ENCODE measurements at regions not wholly inside any gene's neighbourhood (a gene's known extent, or its start where the extent isn't known, plus 50 kb on each side); places are given as distances from the start of the nearest gene placed in this dataset.
A peak's percentile ranks its signal among the peaks of the same experiment; 100 is the strongest.

DNA sequence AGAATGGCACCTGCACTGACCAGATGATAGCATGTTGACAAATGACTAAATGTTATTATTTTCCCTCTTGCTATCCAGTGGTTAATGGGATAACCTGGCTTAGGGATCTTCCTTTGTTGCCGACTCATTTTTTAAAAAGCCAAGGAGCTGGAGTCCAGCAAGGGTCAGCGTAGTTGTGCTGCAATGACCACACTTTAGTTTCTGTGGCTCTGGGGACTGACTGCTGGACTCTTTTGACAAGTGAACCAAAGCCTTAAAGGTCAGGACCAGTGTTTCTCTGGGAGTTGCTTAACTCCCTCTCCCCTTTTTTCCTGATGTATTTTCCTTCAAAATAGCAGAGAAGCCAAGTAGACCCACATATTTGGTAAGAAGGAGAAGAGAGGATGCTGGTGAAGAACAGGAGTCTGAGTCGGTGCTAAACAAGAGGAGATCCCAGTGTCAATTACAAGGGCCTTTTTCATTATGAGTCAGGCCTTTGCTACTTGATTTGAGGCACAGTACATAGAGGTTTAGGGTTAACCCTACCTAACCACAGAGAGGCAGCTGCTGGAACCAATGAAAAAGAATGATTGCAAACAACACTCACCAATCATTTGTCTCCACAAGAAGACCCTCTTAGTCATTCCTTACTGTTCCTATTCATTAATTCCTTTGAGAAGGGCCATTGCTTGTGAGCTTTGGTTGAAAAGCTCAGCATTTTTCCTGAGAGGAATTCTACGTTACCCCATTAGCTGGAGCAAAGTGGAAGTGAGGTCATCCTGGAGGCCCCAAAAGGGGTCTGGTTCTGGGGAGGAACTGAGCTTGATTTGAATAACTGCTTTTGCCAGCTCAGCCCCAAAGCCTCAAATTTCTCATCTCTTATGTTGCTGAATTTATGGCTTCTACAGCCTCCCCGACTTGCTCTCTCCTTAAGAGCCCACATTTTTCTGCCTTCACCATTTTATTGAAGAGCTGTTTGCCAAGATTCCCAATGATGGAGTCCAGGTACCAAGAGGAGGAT, 137.6 kb upstream of the HNMT start:
- DNase-seq = no peak

DNA sequence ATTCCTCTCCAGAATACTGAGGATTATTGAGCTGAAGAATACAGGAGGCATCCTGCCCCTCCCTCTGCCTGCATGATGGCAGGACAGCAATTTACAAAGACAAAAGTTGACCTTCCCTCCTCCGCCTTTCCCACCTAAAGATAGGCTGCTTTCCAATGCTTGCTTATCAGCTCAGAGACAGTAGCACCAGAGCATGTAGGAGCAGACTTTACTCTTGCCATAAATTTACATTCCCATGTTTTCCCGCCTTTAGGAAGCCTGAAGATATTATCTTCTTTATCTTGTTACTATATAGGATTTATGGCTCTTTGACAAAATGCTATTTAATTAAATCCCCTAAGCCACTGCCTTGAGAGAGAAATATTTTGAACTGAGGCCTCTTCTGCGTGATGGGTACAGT, 135.6 kb upstream of the HNMT start:
- DNase-seq = no peak

DNA sequence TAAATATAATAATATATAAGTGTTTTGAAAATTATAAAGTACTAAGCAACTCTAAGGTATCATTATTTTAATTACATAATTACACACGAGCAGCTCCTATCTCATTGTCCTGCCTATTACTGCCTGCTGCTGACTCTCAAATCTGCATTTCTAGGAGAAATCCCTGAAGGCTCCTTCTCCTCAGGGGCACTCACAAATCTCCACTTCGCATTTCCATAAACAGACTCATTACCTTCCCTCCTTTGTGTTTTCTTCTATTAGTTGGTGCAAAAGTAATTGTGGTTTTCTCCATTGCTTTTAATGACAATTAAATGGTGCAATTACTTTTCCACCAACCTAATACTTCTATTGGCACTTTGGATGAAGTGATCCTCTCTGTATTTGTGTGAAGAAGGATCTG, 135.0 kb upstream of the HNMT start:
- DNase-seq = no peak

DNA sequence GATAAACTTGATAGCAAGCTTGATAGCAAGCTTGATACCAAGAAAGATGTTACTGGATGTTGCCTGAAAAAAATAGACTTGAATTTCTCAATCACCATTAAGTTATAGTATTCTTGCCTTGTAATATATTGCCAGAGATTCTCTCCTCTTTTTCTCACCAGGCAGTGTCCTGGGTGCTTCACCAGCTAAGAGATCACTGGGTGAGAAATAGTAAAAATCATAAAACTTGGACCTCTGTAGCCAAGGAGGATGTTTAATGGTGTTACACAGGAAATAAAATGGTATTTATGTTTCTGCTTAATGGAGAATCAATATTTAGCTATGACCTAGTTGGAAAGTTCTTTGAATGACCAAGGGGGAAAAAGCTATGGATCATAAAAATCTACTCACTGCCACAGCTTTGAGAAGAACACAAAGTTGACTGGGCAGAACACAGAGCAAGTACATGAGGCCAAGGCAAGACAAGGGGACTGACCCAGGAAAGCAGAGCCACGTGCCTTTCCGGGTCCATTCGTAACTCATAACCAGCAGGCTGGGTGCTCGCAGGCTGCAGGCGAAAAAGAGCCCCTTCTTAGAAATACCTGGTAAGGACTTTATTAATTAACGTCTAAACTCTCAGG, 129.4 kb upstream of the HNMT start:
- no peak for DNase-seq

DNA sequence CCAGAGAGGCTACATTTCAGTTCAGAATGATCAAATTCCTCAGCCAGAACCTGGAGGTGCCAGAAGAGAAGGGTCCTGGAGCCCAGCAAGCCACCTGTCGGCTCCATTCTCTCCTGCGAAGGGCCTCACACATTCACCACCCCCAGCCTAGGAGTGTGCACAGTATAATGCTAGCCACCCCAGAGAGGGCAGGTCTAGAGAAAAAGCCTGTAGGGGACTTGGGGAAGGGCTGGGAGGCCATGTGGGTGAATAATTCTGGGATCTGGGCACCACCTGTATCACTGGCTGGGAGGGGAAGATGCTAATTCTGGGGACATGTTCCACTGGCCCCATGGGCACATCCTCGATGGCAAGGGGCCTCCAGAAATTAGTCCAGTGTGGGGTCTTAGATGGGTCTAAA, 127.6 kb upstream of the HNMT start:
- DNase-seq = no peak

DNA sequence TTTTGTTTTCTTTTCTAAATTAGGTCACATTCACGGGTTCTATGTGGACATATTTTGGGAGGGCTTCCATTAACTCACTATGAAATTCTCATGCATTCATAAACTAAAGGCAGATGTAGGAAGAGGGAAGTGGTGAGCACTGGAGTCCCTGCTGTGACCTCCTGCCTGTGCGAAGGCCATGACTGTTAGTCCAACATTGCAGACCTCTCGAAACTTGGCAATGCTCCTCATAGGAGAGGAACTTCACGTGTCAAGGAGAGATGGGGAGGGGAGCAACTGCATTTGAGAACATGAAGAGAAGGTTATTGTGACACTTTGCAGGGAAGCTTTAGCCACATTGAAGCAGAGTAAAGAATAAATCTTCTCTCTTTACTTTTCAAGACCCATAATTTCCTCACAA, 126.4 kb upstream of the HNMT start:
- no peak for DNase-seq

DNA sequence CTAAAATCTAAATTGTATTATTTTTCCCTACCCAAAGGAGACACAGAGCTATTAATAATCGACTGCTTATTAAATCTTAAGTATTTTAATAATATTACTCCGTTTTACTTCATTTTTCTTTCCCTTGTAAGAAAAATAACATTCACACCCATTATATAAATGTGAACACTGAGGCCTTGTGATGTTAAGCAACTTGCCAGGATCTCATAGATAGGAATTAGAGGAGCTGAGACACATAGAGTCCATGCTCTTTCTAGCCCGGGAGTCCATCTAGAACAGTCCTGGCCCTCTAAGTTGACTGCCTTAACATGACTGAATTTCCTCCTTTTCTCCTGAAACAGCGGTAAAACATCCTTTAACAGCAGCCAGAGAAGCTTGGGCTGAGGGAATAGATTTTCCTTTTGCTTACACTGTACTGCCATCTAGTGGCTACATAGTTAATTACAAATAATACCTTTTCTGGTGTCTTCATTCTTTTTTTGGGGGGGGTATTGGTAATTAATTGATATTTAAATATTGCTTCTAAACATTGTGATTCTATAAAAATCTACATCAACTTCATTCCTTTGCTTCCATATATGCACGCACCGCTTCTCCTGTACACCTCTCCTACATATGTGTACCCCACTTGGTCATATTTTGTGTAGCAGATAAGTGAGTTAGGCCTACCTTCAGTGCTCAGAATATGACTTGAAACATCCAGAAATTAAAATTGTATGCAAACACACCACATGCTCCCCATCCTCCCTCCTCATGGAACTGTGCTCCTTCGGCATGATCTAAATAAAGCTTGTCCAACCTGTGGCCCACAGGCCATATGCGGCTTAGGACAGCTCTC, 125.8 kb upstream of the HNMT start:
- DNase-seq = peak; percentile 83 to 92

DNA sequence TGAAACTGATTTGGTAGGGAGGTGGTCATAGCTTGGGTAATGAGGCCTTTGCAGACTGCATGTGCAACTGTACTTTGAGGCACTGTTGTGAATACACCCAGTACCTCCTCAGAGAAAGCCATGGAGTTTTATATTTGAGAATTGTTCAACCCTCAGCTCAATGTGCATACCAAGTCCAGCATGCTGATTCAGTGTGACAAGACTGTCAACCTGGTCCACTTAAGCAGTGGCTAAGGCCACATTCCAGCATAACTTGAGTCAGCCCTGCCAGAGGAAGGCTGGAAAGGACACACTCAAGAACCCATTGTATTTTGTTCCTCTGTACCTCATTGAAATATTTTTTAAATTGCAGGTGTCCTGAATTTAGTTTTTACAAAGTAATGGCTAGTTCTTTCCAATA, 121.8 kb upstream of the HNMT start:
- no peak for DNase-seq

DNA sequence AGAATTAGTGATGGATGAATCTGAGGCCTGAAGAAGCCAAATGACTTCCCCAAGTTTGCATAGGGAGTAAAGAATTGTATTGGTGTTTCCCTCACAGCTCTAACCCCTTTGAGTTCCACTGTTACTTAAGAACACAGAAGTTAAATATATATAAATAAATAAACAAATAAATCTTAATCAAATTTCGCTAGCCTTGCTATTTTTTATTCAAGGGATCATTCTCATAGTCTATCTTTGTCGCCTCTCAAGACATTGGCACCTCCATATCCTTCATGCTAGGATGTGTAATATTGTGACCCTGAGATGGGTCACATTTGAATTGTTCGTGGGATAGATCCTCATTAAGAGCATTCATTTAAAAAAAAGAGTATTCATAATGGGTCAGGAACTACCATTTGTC, 121.3 kb upstream of the HNMT start:
- DNase-seq = no peak

DNA sequence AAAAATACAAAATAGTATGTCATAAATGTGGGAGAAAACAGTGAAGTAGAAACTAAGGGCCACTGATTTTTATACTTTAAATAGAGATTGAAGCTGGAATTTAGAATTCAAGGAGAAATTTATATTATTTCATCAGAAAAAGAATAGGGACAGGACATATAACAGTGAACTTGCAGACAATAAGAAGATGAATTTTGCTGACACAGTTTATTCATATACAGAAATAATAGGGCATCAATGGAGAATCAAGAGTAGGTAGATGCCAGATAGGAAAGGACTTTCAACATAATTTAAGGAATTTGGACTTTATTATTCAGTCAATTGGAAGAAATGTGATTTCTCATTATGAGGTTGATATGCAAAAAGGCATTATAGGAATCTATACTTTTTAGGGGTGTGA, 118.9 kb upstream of the HNMT start:
- no peak for DNase-seq

DNA sequence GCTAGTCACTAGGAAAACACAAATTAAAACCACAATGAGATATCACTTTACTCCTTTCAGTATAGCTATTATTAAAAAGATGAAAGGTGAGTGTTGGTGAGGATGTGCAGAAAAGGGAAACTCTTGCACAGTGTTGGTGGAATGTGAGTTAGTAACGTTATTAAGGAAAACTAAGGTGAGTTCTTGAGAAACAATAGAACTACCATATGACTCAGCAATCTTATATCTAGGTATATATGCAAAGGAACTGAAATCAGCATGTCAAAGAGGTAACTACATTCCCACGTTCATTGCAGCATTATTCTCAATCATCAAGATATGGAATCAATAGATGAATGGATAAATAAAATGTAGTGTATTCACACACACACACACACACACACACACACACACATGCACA, 117.3 kb upstream of the HNMT start:
- DNase-seq = no peak

DNA sequence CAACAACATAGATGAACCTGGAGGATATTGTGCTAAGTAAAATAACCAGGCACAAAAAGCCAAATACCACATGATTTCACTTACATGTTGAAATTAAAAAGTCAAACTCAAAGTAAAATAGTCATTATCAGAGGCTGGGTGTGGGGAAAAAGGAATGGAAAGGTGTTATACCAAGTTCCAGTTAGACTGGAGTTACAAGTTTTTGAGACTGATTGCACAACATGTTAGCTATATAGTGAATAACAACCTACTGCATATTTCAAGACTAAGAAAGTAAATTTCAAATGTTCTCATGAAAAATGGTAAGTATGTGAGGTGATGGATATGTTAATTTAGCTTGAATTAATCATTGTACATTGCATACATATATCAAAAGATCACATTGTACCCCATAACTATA, 116.8 kb upstream of the HNMT start:
- DNase-seq = no peak

DNA sequence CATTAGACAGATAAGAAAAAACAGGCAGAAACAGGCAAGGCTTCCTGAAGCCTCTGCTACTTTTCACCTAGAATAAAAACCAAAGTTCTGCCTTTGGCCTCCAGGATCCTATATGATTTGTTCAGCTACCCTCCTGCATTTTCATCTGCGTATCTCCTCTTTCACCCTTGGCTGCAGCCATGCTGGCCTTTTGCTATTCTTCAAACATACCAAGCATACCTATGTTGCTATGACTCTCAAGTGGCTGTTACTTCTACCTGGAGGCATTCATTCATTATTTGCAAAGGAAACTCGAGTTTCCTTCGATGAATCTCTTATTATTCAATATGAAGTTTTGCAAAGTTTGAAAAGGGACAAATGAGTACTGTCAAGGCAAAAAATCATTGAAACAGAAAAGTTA, 106.4 kb upstream of the HNMT start:
- no peak for DNase-seq

DNA sequence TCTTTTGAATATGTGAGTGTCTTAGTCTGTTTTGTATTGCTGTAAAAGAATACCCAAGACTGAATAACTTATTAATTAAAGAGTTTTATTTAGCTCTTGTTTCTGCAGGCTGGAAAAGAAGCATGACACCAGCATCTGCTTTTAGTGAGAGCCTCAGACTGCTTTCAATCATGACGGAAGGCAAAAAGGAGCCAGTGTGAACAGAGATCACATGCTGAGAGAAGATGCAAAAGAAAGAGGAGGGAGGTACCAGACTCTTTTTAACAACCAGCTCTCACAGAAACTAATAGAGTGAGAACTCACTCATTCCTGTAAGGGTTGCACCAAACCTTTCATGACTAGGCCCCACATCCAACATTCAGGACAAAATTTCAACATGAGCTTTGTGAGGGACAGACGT, 101.6 kb upstream of the HNMT start:
- DNase-seq = no peak

DNA sequence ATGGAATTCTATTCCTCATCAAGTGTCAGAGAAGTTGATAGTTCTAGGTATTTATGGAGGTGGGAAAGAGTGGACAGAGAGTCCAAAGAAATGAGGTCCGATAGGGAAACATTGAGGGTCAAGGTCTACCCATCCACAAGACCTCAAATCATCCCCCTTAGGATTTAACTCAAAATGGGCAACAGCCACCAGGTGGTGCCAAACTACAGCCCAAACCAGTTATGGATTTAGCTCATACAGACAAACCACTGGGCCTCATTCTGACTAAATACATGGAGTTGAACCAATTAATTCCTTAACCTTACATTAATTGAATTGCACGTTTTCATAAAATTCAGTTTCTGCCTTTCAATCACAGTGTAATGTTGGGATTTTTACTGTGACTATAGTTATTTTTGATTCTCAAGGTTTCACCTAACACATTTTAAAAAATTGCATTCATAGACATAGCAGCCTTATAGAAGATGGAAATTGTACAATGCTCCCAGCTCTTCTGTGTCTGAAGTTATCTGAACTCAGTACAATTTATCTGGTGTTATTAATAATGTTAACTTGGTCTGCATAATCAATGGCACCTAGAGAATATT, 98.2 kb upstream of the HNMT start:
- peak; percentile 61 to 69 for DNase-seq

DNA sequence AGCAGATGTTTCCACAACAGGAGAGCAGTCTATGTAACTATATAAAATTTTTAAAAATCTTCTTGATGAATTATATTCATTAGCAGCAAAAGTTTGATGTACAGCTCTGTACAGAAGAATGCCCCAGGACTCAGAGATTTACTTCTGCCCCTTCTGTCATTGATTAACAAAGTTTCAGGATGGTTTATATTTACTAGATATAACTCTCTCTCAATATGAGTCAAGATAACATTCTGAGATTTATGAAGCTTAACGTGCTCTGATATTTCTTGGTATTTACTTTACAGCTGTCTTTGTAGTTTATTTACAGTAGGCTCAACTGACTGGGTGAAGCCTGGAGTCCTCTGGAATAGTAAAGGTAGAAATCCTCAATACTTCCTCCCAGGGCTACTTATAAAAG, 93.6 kb upstream of the HNMT start:
- DNase-seq = no peak

DNA sequence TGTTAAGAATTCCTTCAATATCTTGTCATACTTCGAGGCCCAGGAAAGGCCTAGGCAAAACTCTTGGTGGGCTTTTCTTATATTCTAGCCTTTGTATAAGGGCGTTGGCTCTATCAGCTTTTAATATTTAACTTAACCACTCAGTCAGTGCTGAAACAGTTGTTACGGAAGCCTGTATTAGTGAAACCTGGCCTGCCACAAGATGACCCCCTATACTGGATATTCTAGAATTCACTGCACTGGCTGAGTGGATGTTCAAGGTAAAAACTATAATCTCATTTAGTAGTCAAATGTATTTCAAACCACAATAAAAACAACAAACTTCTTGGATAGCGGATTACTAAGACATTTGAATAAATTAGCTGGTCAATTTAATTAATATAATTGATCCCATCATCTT, 91.7 kb upstream of the HNMT start:
- DNase-seq = no peak

DNA sequence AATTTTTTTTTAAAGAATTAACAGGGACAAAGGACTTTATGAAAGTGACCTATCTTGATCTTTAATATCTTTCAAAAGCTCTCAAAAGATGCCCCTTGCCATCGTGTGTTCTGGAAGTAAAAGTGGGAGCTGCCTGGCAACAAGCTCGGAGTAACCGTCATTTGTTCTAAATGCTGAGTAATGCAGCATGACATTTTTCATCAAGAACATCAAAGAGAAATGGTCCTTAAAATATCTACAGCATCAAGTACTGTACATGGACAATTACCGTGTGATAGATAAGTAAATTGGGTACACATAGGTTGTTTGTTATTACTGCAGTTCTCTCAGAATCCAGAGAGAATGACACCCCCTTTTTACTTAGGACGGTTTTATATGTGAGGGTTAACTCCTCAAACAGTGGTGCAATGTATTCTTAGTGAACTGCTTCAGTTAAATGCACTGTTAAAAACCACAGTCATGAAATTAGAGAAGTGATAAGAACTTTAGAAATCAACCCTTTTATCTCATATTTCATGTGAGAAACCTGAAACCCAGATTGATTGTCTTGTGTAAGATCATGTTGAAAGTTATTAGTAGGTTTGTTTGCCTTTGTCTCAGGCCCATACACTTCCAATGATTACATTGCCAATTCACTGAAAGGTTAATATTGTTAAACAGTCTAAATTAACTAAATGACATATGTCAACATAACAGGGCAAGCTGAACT, 90.6 kb upstream of the HNMT start:
- DNase-seq = peak; percentile 45 to 66

DNA sequence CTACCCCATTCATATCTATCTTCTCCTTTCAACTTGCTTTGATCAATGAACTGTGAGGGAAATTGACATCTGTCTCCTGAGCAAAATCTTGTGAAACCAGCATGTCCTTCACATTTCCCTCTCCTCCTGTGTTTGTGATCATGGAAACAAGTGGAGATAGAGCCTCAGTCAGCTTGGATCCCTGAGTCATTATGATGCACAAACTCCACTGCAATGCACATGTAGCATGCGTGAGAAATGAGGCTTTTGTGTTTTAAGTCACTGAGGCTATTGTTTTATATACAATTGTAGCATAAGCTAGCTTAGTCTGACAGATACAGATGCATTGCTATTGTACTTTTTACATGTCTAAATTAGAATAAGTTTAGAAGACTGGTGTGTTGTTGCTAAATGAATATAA, 85.2 kb upstream of the HNMT start:
- no peak for DNase-seq

DNA sequence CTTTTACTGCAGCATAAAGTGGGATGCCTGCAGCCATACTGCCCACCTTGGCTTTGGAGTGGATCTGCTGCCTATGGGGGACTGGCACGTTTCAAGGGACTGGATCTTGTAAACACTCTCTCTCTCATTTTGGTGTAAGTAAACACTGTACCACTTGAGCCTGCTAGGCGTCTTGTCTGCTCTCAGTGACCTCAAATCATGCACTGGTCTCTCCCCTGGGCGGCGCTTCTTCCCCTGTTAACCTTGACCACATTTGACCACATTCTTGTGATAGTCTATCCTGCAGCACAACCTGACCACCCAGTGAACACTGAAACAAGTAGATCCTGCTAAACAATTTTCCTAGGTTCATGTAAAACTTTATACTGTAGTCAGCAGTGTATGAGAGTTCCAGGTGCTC, 82.6 kb upstream of the HNMT start:
- no peak for DNase-seq

DNA sequence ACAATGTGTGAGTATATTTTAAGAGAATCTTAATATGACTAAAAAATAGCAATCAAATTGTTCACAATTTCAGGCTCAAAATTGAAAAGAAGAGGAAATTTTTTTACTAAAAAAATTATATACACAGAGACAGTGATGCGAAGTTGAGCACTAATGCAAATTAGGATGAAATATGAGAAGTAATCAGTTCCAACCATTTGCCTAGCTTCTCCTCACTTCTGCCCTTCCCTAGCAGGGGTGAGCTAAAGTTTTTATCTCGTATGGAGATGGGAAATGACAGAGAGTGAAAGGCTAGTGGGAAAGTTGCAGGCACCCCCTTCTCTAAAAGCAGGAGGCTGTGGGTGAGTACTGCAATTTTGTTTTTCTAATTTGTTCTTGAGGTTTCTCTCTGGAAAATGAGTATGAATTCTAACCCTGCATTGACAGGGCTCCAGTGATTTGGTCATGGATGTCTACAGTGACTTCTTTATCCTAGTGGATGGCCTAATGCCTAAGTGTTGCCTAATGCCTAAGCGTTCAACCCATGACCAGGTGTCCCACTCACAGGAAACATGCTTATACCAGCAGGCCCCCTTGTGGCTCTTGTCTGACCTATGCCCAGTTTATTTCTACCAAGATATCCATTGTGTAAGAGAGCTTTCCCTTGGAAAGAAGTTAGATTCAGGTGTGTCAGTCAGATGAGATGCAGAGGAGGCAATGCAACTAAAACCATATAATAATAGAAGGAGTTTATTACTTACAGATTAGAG, 78.0 kb upstream of the HNMT start:
- peak; percentile 5 to 7 for DNase-seq

DNA sequence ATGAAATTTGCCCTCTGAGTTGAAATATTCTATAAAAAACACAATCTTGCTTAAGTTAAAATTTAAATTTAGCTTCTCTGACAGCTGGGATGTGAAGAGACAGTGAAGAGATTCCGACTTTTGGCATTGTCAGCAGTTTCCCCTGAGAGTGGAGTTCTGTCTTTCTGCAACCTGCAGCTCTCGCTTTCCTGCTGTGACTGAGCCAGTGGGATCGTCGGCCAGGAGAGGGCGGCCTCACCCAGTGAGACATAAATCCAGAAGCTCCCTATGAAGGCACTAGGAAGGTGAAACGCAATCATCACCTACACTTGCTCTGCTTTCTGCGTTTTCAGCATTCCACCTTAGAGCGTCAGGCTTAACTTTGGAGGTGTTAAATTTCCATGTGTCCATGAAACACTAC, 75.4 kb upstream of the HNMT start:
- peak; percentile 3 to 19 for DNase-seq

All from Kasumi-1 (cell line).